HEK293 (cell line): ENCODE measurements at regions not wholly inside any gene's neighbourhood (a gene's known extent, or its start where the extent isn't known, plus 50 kb on each side); places are given as distances from the start of the nearest gene placed in this dataset.

Experiments
- CTCF ChIA-PET: fragments of 350-600 bp; formaldehyde crosslinking; extraction: SDS; loops from one replicate; lab custom pipeline; 2021; ENCODE audit warnings: antibody characterized with exemption; lab: Yijun Ruan, JAX
- POLR2A ChIA-PET: fragments of 300-600 bp; formaldehyde crosslinking; extraction: SDS; loops from one replicate; lab custom pipeline; 2020; ENCODE audit warnings: antibody characterized with exemption, inconsistent platforms; lab: Yijun Ruan, JAX
- H3K27ac ChIP-seq: fragments of 200-500 bp; sonication (Bioruptor generic); 2 replicates; pipeline ENCODE4 v1.5.1; 2014; ENCODE audit warnings: low read depth, low read length, control low read depth, inconsistent platforms; ENCODE audit errors: extremely low read depth
- H3K36me3 ChIP-seq, 2 experiments: fragments of 200-500 bp in 1 of 2; sonication (Bioruptor generic) in 1 of 2; 1 replicate in 1 of 2; 2 replicates in 1 of 2; pipeline ENCODE4 v1.5.1; 2014 to 2017; ENCODE audit warnings: inconsistent platforms in 2 of 2, low read length in 2 of 2; ENCODE audit not compliant: control insufficient read depth in 2 of 2, insufficient read depth in 1 of 2
- H3K4me1 ChIP-seq: fragments of 200-500 bp; sonication (Bioruptor generic); 2 replicates; pipeline ENCODE4 v1.5.1; 2014; ENCODE audit warnings: mild to moderate bottlenecking, low read length, inconsistent platforms; ENCODE audit not compliant: control insufficient read depth, insufficient read depth
- H3K4me3 ChIP-seq: 2 replicates; pipeline ENCODE4 v1.5.1; 2011; ENCODE audit warnings: low read depth, mild to moderate bottlenecking, control low read depth, low read length, moderate library complexity
- H3K9me3 ChIP-seq: fragments of 200-500 bp; sonication (Bioruptor generic); 2 replicates; pipeline ENCODE4 v1.5.1; 2014; ENCODE audit warnings: low read depth, low read length, inconsistent platforms; ENCODE audit not compliant: control insufficient read depth, insufficient read depth
- FEZF1 ChIP-seq: fragments of 450-650 bp; formaldehyde crosslinking; IDR thresholded peaks from 2 replicates; pipeline ENCODE4 v1.5.1; 2016; ENCODE audit warnings: missing biosample characterization, missing genetic modification characterization
- ZBTB48 ChIP-seq: fragments of 450-650 bp; formaldehyde crosslinking; IDR thresholded peaks from 2 replicates; pipeline ENCODE4 v1.5.1; 2016; ENCODE audit warnings: missing biosample characterization, missing genetic modification characterization
- ZFP3 ChIP-seq: fragments of 450-650 bp; formaldehyde crosslinking; IDR thresholded peaks from 2 replicates; pipeline ENCODE4 v1.5.1; 2016; ENCODE audit warnings: low read depth, missing biosample characterization, missing genetic modification characterization
- ZFP69B ChIP-seq: fragments of 450-650 bp; formaldehyde crosslinking; IDR thresholded peaks from 2 replicates; pipeline ENCODE4 v1.5.1; 2016; ENCODE audit warnings: missing biosample characterization, missing genetic modification characterization
- ZNF121 ChIP-seq: fragments of 450-650 bp; formaldehyde crosslinking; IDR thresholded peaks from 2 replicates; pipeline ENCODE4 v1.5.1; 2016; ENCODE audit warnings: missing biosample characterization, missing genetic modification characterization
- ZNF184 ChIP-seq: fragments of 450-650 bp; IDR thresholded peaks from 2 replicates; pipeline ENCODE4 v1.5.1; 2018; ENCODE audit warnings: missing biosample characterization, mild to moderate bottlenecking, missing genetic modification characterization
- ZNF214 ChIP-seq: fragments of 450-650 bp; formaldehyde crosslinking; IDR thresholded peaks from 2 replicates; pipeline ENCODE4 v1.5.1; 2017; ENCODE audit warnings: missing biosample characterization, mild to moderate bottlenecking, missing genetic modification characterization, borderline replicate concordance
- ZNF324 ChIP-seq: fragments of 450-650 bp; formaldehyde crosslinking; IDR thresholded peaks from 2 replicates; pipeline ENCODE4 v1.5.1; 2016; ENCODE audit warnings: missing biosample characterization, missing genetic modification characterization
- ZNF350 ChIP-seq: fragments of 450-650 bp; formaldehyde crosslinking; IDR thresholded peaks from 2 replicates; pipeline ENCODE4 v1.5.0; 2017; ENCODE audit warnings: missing biosample characterization, mild to moderate bottlenecking, missing genetic modification characterization
- ZNF354C ChIP-seq: fragments of 450-650 bp; formaldehyde crosslinking; IDR thresholded peaks from 2 replicates; pipeline ENCODE4 v1.5.1; 2016; ENCODE audit warnings: missing biosample characterization, missing genetic modification characterization, low read depth, borderline replicate concordance
- ZNF544 ChIP-seq: fragments of 450-650 bp; formaldehyde crosslinking; IDR thresholded peaks from 2 replicates; pipeline ENCODE4 v1.5.0; 2017; ENCODE audit warnings: missing biosample characterization, missing genetic modification characterization
- ZNF596 ChIP-seq: fragments of 450-650 bp; IDR thresholded peaks from 2 replicates; pipeline ENCODE4 v1.5.0; 2018; ENCODE audit warnings: missing biosample characterization, mild to moderate bottlenecking, missing genetic modification characterization, moderate library complexity
- ZNF621 ChIP-seq: fragments of 450-650 bp; formaldehyde crosslinking; IDR thresholded peaks from 2 replicates; pipeline ENCODE4 v1.5.1; 2017; ENCODE audit warnings: missing biosample characterization, missing genetic modification characterization
- ZNF658 ChIP-seq: fragments of 450-650 bp; formaldehyde crosslinking; IDR thresholded peaks from 2 replicates; pipeline ENCODE4; 2016; ENCODE audit warnings: missing biosample characterization, missing genetic modification characterization
- ZNF670 ChIP-seq: fragments of 450-650 bp; formaldehyde crosslinking; IDR thresholded peaks from 2 replicates; pipeline ENCODE4 v1.5.1; 2016; ENCODE audit warnings: missing biosample characterization, missing genetic modification characterization, low read depth
- ZNF701 ChIP-seq: fragments of 450-650 bp; formaldehyde crosslinking; IDR thresholded peaks from 2 replicates; pipeline ENCODE4 v1.5.1; 2016; ENCODE audit warnings: missing biosample characterization, missing genetic modification characterization
- ZNF837 ChIP-seq: fragments of 450-650 bp; formaldehyde crosslinking; IDR thresholded peaks from 2 replicates; pipeline ENCODE4 v1.5.1; 2016; ENCODE audit warnings: missing biosample characterization, missing genetic modification characterization
- TF ChIP-seq, protein P1 (sequence below): fragments of 450-650 bp; formaldehyde crosslinking; conservative IDR thresholded peaks from 2 replicates; pipeline ENCODE4 v1.5.1; 2016; ENCODE audit warnings: low read depth, missing biosample characterization, missing genetic modification characterization
- TF ChIP-seq, protein P2 (sequence below): fragments of 450-650 bp; formaldehyde crosslinking; IDR thresholded peaks from 2 replicates; pipeline ENCODE4 v1.5.1; 2017; ENCODE audit warnings: missing biosample characterization, missing genetic modification characterization
- TF ChIP-seq, protein P3 (sequence below): fragments of 450-650 bp; formaldehyde crosslinking; IDR thresholded peaks from 2 replicates; pipeline ENCODE4 v1.5.1; 2017; ENCODE audit warnings: missing biosample characterization, missing genetic modification characterization
- TF ChIP-seq, protein P4 (sequence below): fragments of 450-650 bp; IDR thresholded peaks from 2 replicates; pipeline ENCODE4 v1.5.1; 2018; ENCODE audit warnings: missing biosample characterization, missing genetic modification characterization
- TF ChIP-seq, protein P5 (sequence below): fragments of 450-650 bp; formaldehyde crosslinking; IDR thresholded peaks from 2 replicates; pipeline ENCODE4 v1.5.1; 2016; ENCODE audit warnings: missing biosample characterization, missing genetic modification characterization
- TF ChIP-seq, protein P6 (sequence below): fragments of 450-650 bp; formaldehyde crosslinking; IDR thresholded peaks from 2 replicates; pipeline ENCODE4 v1.5.1; 2016; ENCODE audit warnings: missing biosample characterization, missing genetic modification characterization, low read depth

DNA sequence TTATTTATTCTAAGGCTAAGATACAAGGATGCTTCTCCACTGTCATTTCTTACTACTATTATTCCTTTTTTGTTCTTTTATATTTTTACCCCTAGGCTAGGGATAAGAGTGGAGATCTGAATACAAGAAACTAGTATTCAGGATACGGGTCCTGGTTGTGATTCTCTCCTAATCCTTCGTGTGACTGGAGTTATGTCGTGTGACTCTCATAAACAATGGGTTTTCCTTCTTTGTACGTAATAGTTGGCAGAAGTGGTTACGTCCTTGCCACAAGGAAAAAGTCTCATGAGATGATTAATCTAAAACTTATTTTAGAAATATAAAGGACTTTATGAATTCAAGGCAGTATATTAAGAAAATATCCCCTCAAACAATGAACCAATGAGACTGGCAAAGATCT, 497.2 kb upstream of the FAM241A start (continued):
- TF ChIP-seq, protein P1, sequence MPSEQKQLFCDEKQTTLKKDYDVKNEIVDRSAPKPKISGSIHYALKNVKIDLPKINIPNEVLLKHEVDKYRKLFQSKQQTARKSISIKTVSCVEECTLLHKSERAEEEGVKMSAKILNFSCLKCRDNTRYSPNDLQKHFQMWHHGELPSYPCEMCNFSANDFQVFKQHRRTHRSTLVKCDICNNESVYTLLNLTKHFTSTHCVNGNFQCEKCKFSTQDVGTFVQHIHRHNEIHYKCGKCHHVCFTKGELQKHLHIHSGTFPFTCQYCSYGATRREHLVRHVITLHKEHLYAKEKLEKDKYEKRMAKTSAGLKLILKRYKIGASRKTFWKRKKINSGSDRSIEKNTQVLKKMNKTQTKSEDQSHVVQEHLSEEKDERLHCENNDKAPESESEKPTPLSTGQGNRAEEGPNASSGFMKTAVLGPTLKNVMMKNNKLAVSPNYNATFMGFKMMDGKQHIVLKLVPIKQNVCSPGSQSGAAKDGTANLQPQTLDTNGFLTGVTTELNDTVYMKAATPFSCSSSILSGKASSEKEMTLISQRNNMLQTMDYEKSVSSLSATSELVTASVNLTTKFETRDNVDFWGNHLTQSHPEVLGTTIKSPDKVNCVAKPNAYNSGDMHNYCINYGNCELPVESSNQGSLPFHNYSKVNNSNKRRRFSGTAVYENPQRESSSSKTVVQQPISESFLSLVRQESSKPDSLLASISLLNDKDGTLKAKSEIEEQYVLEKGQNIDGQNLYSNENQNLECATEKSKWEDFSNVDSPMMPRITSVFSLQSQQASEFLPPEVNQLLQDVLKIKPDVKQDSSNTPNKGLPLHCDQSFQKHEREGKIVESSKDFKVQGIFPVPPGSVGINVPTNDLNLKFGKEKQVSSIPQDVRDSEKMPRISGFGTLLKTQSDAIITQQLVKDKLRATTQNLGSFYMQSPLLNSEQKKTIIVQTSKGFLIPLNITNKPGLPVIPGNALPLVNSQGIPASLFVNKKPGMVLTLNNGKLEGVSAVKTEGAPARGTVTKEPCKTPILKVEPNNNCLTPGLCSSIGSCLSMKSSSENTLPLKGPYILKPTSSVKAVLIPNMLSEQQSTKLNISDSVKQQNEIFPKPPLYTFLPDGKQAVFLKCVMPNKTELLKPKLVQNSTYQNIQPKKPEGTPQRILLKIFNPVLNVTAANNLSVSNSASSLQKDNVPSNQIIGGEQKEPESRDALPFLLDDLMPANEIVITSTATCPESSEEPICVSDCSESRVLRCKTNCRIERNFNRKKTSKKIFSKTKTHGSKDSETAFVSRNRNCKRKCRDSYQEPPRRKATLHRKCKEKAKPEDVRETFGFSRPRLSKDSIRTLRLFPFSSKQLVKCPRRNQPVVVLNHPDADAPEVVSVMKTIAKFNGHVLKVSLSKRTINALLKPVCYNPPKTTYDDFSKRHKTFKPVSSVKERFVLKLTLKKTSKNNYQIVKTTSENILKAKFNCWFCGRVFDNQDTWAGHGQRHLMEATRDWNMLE (tag by site-specific recombination), result no peak
- no peak for TF ChIP-seq ZNF701 (tag by site-specific recombination)
- TF ChIP-seq, protein P2, sequence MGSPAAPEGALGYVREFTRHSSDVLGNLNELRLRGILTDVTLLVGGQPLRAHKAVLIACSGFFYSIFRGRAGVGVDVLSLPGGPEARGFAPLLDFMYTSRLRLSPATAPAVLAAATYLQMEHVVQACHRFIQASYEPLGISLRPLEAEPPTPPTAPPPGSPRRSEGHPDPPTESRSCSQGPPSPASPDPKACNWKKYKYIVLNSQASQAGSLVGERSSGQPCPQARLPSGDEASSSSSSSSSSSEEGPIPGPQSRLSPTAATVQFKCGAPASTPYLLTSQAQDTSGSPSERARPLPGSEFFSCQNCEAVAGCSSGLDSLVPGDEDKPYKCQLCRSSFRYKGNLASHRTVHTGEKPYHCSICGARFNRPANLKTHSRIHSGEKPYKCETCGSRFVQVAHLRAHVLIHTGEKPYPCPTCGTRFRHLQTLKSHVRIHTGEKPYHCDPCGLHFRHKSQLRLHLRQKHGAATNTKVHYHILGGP, result no peak
- no peak for TF ChIP-seq ZNF837 (tag by site-specific recombination)
- TF ChIP-seq ZNF621, result no peak
- TF ChIP-seq ZNF670 (tag by site-specific recombination), result no peak
- TF ChIP-seq, protein P3, sequence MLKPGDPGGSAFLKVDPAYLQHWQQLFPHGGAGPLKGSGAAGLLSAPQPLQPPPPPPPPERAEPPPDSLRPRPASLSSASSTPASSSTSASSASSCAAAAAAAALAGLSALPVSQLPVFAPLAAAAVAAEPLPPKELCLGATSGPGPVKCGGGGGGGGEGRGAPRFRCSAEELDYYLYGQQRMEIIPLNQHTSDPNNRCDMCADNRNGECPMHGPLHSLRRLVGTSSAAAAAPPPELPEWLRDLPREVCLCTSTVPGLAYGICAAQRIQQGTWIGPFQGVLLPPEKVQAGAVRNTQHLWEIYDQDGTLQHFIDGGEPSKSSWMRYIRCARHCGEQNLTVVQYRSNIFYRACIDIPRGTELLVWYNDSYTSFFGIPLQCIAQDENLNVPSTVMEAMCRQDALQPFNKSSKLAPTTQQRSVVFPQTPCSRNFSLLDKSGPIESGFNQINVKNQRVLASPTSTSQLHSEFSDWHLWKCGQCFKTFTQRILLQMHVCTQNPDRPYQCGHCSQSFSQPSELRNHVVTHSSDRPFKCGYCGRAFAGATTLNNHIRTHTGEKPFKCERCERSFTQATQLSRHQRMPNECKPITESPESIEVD, result no peak
- no peak for TF ChIP-seq ZNF658 (tag by site-specific recombination)
- TF ChIP-seq, protein P4, sequence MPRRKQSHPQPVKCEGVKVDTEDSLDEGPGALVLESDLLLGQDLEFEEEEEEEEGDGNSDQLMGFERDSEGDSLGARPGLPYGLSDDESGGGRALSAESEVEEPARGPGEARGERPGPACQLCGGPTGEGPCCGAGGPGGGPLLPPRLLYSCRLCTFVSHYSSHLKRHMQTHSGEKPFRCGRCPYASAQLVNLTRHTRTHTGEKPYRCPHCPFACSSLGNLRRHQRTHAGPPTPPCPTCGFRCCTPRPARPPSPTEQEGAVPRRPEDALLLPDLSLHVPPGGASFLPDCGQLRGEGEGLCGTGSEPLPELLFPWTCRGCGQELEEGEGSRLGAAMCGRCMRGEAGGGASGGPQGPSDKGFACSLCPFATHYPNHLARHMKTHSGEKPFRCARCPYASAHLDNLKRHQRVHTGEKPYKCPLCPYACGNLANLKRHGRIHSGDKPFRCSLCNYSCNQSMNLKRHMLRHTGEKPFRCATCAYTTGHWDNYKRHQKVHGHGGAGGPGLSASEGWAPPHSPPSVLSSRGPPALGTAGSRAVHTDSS (tag by site-specific recombination), result no peak
- TF ChIP-seq, protein P5, sequence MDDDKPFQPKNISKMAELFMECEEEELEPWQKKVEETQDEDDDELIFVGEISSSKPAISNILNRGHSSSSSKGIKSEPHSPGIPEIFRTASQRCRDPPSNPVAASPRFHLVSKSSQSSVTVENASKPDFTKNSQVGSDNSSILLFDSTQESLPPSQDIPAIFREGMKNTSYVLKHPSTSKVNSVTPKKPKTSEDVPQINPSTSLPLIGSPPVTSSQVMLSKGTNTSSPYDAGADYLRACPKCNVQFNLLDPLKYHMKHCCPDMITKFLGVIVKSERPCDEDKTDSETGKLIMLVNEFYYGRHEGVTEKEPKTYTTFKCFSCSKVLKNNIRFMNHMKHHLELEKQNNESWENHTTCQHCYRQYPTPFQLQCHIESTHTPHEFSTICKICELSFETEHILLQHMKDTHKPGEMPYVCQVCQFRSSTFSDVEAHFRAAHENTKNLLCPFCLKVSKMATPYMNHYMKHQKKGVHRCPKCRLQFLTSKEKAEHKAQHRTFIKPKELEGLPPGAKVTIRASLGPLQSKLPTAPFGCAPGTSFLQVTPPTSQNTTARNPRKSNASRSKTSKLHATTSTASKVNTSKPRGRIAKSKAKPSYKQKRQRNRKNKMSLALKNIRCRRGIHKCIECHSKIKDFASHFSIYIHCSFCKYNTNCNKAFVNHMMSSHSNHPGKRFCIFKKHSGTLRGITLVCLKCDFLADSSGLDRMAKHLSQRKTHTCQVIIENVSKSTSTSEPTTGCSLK (tag by site-specific recombination), result no peak
- TF ChIP-seq ZBTB48 (tag by site-specific recombination), result no peak
- no peak for TF ChIP-seq ZNF184
- TF ChIP-seq ZNF214, result no peak
- TF ChIP-seq, all 188 proteins: peak for 0

GRCh38 chr4:111649308-111649707, 495.9 kb upstream of the FAM241A start:
- POLR2A ChIA-PET, result no interaction called here
- no peak overlapping the region for H3K27ac ChIP-seq
- CTCF ChIA-PET, result no interaction called here
- H3K4me3 ChIP-seq, result no peak overlapping the region
- H3K4me1 ChIP-seq, result no peaks in the 10 kb centered on the region
- no peaks in the 10 kb centered on the region for H3K9me3 ChIP-seq
- no peaks in the 10 kb centered on the region for H3K36me3 ChIP-seq
- no peak for TF ChIP-seq ZNF596 (tag by site-specific recombination)
- TF ChIP-seq, protein P6, sequence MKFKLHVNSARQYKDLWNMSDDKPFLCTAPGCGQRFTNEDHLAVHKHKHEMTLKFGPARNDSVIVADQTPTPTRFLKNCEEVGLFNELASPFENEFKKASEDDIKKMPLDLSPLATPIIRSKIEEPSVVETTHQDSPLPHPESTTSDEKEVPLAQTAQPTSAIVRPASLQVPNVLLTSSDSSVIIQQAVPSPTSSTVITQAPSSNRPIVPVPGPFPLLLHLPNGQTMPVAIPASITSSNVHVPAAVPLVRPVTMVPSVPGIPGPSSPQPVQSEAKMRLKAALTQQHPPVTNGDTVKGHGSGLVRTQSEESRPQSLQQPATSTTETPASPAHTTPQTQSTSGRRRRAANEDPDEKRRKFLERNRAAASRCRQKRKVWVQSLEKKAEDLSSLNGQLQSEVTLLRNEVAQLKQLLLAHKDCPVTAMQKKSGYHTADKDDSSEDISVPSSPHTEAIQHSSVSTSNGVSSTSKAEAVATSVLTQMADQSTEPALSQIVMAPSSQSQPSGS (tag by site-specific recombination), result no peak
- no peak for TF ChIP-seq FEZF1 (tag by site-specific recombination)
- TF ChIP-seq ZNF837 (tag by site-specific recombination), result no peak
- TF ChIP-seq ZNF354C (tag by site-specific recombination), result no peak
- TF ChIP-seq, protein P3, result no peak
- TF ChIP-seq ZFP3 (tag by site-specific recombination), result no peak
- TF ChIP-seq ZNF544 (tag by site-specific recombination), result no peak
- TF ChIP-seq ZFP69B, result no peak
- no peak for TF ChIP-seq ZNF350 (tag by site-specific recombination)
- TF ChIP-seq ZNF121 (tag by site-specific recombination), result no peak
- TF ChIP-seq ZNF324 (tag by site-specific recombination), result no peak
